M059J (cell line): ENCODE measurements at regions not wholly inside any gene's neighbourhood (a gene's known extent, or its start where the extent isn't known, plus 50 kb on each side); places are given as distances from the start of the nearest gene placed in this dataset.

ENCODE experiments used
- DNase-seq: peaks from one replicate; pipeline ENCODE4 v3.0.0-alpha.2; 2012; ENCODE audit warnings: low read depth

GRCh38 chr4:129546531-129546930, 450.6 kb downstream of the C4orf33 start:
- no peak for DNase-seq

GRCh38 chr4:129550281-129550785, 454.4 kb downstream of the C4orf33 start:
- no peak for DNase-seq

GRCh38 chr4:129561280-129561679, 465.3 kb downstream of the C4orf33 start:
- no peak for DNase-seq

GRCh38 chr4:129561886-129562671, 466.1 kb downstream of the C4orf33 start:
- DNase-seq, result no peak

- no peak for DNase-seq
Observed at GRCh38 chr4:129565214-129565613, 469.3 kb downstream of the C4orf33 start.

- no peak for DNase-seq
Observed at GRCh38 chr4:129570326-129570725, 474.4 kb downstream of the C4orf33 start.

GRCh38 chr4:129578336-129578735, 482.4 kb downstream of the C4orf33 start:
- DNase-seq, result no peak

- DNase-seq, result no peak
Observed at GRCh38 chr4:129581305-129581704, 485.4 kb downstream of the C4orf33 start.

- no peak for DNase-seq
Observed at GRCh38 chr4:129583868-129584267, 487.9 kb downstream of the C4orf33 start.

- no peak for DNase-seq
Observed at GRCh38 chr4:129598582-129598981, 502.6 kb downstream of the C4orf33 start.

- no peak for DNase-seq
Observed at GRCh38 chr4:129600898-129601297, 504.9 kb downstream of the C4orf33 start.

- DNase-seq, result no peak
Observed at GRCh38 chr4:129602447-129602846, 506.5 kb downstream of the C4orf33 start.

- no peak for DNase-seq
Observed at GRCh38 chr4:129603241-129603931, 507.4 kb downstream of the C4orf33 start.

- no peak for DNase-seq
Observed at GRCh38 chr4:129604632-129605255, 508.8 kb downstream of the C4orf33 start.

- no peak for DNase-seq
Observed at GRCh38 chr4:129614611-129615010, 518.7 kb downstream of the C4orf33 start.

- no peak for DNase-seq
Observed at GRCh38 chr4:129622566-129622965, 526.6 kb downstream of the C4orf33 start.

GRCh38 chr4:129623233-129623875, 527.4 kb downstream of the C4orf33 start:
- no peak for DNase-seq

GRCh38 chr4:129641179-129641578, 545.2 kb downstream of the C4orf33 start:
- DNase-seq, result peak; percentile 15

GRCh38 chr4:129645461-129645860, 549.5 kb downstream of the C4orf33 start:
- no peak for DNase-seq

GRCh38 chr4:129668092-129668491, 572.1 kb downstream of the C4orf33 start:
- no peak for DNase-seq

- DNase-seq, result no peak
Observed at GRCh38 chr4:129672941-129673340, 577.0 kb downstream of the C4orf33 start.

GRCh38 chr4:129675036-129675435, 579.1 kb downstream of the C4orf33 start:
- DNase-seq, result no peak
